Gastrocnemius medialis (tissue), 4 donors: ENCODE measurements at regions not wholly inside any gene's neighbourhood (a gene's known extent, or its start where the extent isn't known, plus 50 kb on each side); places are given as distances from the start of the nearest gene placed in this dataset.

Experiments used
- POLR2A ChIP-seq, 2 donors: fragments of 450-650 bp; IDR thresholded peaks; one replicate each; pipeline ENCODE4 v1.6.1; 2017; ENCODE audit warnings: antibody characterized with exemption in 2 of 2, mild to moderate bottlenecking in 2 of 2, moderate library complexity in 2 of 2
- TF ChIP-seq, protein P1 (sequence below), 5 experiments: fragments of 450-650 bp in 3 of 5; fragments of 200-600 bp in 2 of 5; sonication (generic) in 2 of 5; IDR thresholded peaks in 4 of 5; conservative IDR thresholded peaks in 1 of 5; 1 replicate in 4 of 5; 2 replicates in 1 of 5; pipeline ENCODE4 v1.5.1; 2016 to 2019; ENCODE audit warnings: antibody characterized with exemption in 5 of 5, mild to moderate bottlenecking in 3 of 5, moderate library complexity in 3 of 5

DNA sequence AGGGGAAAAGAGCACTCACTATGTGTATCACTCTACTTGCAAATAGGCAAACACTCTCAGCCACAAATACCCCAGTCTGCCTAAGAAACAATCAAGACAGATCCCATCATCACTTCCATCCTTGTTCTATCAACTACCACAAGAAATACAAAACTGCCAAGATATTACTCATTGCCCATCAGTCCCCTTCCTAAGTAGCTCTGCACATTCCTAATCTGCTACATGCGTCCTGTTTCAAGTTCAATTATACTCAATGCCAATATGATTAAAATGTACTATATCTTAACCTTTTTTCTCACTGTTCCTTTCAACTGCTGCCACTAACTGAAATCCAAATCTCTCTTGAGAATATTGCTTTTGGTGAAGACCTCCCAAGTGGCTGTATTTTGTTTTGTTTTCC lies 1688.4 kb downstream of the PLA2G4A start:
- TF ChIP-seq POLR2A (IDR thresholded peaks at IDR 0.05), result no peak
- TF ChIP-seq, protein P1, sequence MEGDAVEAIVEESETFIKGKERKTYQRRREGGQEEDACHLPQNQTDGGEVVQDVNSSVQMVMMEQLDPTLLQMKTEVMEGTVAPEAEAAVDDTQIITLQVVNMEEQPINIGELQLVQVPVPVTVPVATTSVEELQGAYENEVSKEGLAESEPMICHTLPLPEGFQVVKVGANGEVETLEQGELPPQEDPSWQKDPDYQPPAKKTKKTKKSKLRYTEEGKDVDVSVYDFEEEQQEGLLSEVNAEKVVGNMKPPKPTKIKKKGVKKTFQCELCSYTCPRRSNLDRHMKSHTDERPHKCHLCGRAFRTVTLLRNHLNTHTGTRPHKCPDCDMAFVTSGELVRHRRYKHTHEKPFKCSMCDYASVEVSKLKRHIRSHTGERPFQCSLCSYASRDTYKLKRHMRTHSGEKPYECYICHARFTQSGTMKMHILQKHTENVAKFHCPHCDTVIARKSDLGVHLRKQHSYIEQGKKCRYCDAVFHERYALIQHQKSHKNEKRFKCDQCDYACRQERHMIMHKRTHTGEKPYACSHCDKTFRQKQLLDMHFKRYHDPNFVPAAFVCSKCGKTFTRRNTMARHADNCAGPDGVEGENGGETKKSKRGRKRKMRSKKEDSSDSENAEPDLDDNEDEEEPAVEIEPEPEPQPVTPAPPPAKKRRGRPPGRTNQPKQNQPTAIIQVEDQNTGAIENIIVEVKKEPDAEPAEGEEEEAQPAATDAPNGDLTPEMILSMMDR (IDR thresholded peaks at IDR 0.05 in 4 of 5, conservative IDR thresholded peaks at IDR 0.05 in 1 of 5), result no peak
